CD4-positive, alpha-beta T cell (primary cell): ENCODE measurements at regions not wholly inside any gene's neighbourhood (a gene's known extent, or its start where the extent isn't known, plus 50 kb on each side); places are given as distances from the start of the nearest gene placed in this dataset.

Experiments used
- ATAC-seq: fragments of 200-7000 bp; cut with Tn5 transposase; one replicate; pipeline ENCODE4 v1.10.0; 2022; ENCODE audit warnings: mild to moderate bottlenecking; ENCODE audit not compliant: poor library complexity
- CTCF ChIA-PET: fragments of 350-600 bp; sonication (Branson Sonifier 250); formaldehyde crosslinking; loops from one replicate; lab custom pipeline; 2021; ENCODE audit warnings: antibody characterized with exemption, inconsistent platforms; lab: Charles Lee
- POLR2A ChIA-PET: fragments of 350-600 bp; sonication (Branson Sonifier 250); formaldehyde crosslinking; loops from one replicate; lab custom pipeline; 2021; ENCODE audit warnings: antibody characterized with exemption, inconsistent platforms; lab: Charles Lee
- DNase-seq, 14 experiments: peaks; one replicate each; pipeline ENCODE4 v3.0.0-alpha.2; 2013 to 2020; ENCODE audit warnings: mixed read lengths in 2 of 14
- H3K27ac ChIP-seq, 2 donors: one replicate each; pipeline versions ENCODE4 v1.5.1 to v1.7.0; 2013; ENCODE audit warnings: low read length in 2 of 2, low read depth in 1 of 2, mild to moderate bottlenecking in 1 of 2
- H3K27me3 ChIP-seq, 2 experiments: 1 replicate in 1 of 2; 2 replicates in 1 of 2; pipeline versions ENCODE4 v1.6.1 to v1.7.0; 2013; ENCODE audit warnings: low read length in 2 of 2, control low read depth in 1 of 2, mild to moderate bottlenecking in 1 of 2, moderate library complexity in 1 of 2; ENCODE audit not compliant: insufficient read depth in 2 of 2, control insufficient read depth in 1 of 2
- H3K36me3 ChIP-seq: one replicate; pipeline ENCODE4 v1.6.1; 2013; ENCODE audit warnings: low read length, control low read depth; ENCODE audit not compliant: insufficient read depth
- H3K4me1 ChIP-seq: one replicate; pipeline ENCODE4 v1.6.1; 2013; ENCODE audit warnings: low read length, control low read depth; ENCODE audit not compliant: insufficient read depth
- H3K4me3 ChIP-seq: one replicate; pipeline ENCODE4 v1.5.1; 2013; ENCODE audit warnings: mild to moderate bottlenecking, low read length, moderate library complexity
- H3K9me3 ChIP-seq, 2 experiments: 1 replicate in 1 of 2; 2 replicates in 1 of 2; pipeline versions ENCODE4 v1.6.1 to v1.7.0; 2013; ENCODE audit warnings: low read length in 2 of 2, mild to moderate bottlenecking in 2 of 2, control low read depth in 1 of 2, moderate library complexity in 1 of 2; ENCODE audit not compliant: control insufficient read depth in 1 of 2, insufficient read depth in 1 of 2
- H3K27ac Mint-ChIP-seq: one replicate; pipeline ENCODE4 v1.8.0; 2020; ENCODE audit warnings: mixed read lengths
- H3K27me3 Mint-ChIP-seq: one replicate; pipeline ENCODE4 v1.8.0; 2021; ENCODE audit warnings: mixed read lengths
- H3K36me3 Mint-ChIP-seq: one replicate; pipeline ENCODE4 v1.8.0; 2021; ENCODE audit warnings: low read depth, mixed read lengths
- H3K4me1 Mint-ChIP-seq: one replicate; pipeline ENCODE4 v1.8.0; 2021; ENCODE audit warnings: low read depth, mixed read lengths
- H3K4me3 Mint-ChIP-seq: one replicate; pipeline ENCODE4 v1.8.0; 2020; ENCODE audit warnings: mild to moderate bottlenecking, mixed read lengths
- H3K9me3 Mint-ChIP-seq: one replicate; pipeline ENCODE4 v1.8.0; 2020; ENCODE audit warnings: mixed read lengths
- CTCF ChIP-seq: fragments of 200-600 bp; IDR thresholded peaks from one replicate; pipeline ENCODE4 v1.8.0; 2022; ENCODE audit warnings: antibody characterized with exemption, mild to moderate bottlenecking
- intact Hi-C, 2 experiments: fragments of 100-400 bp; cut with DNase I in 1 of 2; cut with micrococcal nuclease in 1 of 2; formaldehyde crosslinking; loops; one replicate each; pipeline versions ENCODE4 v1.15.1 to v1.9.0; 2023 to 2025; cut with DNase I, micrococcal nuclease

GRCh38 chr2:156132941-156133340, 199.6 kb downstream of the NR4A2 start:
- Histone ChIP-seq H3K4me3 (no peak overlapping the region), H3K27me3 (no peaks in the 10 kb centered on the region), H3K27ac (no peak overlapping the region), H3K9me3 (no peaks in the 10 kb centered on the region), H3K36me3 (no peaks in the 10 kb centered on the region), H3K4me1 (no peaks in the 10 kb centered on the region)
- ChIA-PET POLR2A (no interaction called here), CTCF (interaction anchor here (0.9 kb wide), 1 partner anchor 9 kb away, joined by 3 read pairs; no protein-coding TSS in a partner anchor)
- Mint-ChIP-seq H3K27me3 (peaks cover 13% of the 10 kb centered on the region), H3K27ac (no peak overlapping the region), H3K4me3 (no peak overlapping the region), H3K4me1 (no peaks in the 10 kb centered on the region), H3K36me3 (no peaks in the 10 kb centered on the region), H3K9me3 (no peaks in the 10 kb centered on the region)
- DNase-seq = no peak
- TF ChIP-seq CTCF = no peak
- intact Hi-C loops = no loop called here
- ATAC-seq = no peak

GRCh38 chr2:156132130-156132529, 200.4 kb downstream of the NR4A2 start:
- Histone ChIP-seq H3K4me1 (no peaks in the 10 kb centered on the region), H3K27me3 (no peaks in the 10 kb centered on the region), H3K27ac (no peak overlapping the region), H3K36me3 (no peaks in the 10 kb centered on the region), H3K9me3 (no peaks in the 10 kb centered on the region), H3K4me3 (no peak overlapping the region)
- H3K27ac Mint-ChIP-seq = no peak overlapping the region
- no peaks in the 10 kb centered on the region for H3K36me3 Mint-ChIP-seq
- H3K4me3 Mint-ChIP-seq = no peak overlapping the region
- H3K9me3 Mint-ChIP-seq = no peaks in the 10 kb centered on the region
- DNase-seq (no peak), ATAC-seq (no peak)
- no peaks in the 10 kb centered on the region for H3K4me1 Mint-ChIP-seq
- peaks cover 13% of the 10 kb centered on the region for H3K27me3 Mint-ChIP-seq
- intact Hi-C loops = no loop called here
- ChIA-PET POLR2A (no interaction called here), CTCF (no interaction called here)
- TF ChIP-seq CTCF = no peak

GRCh38 chr2:156129227-156129626, 203.3 kb downstream of the NR4A2 start:
- DNase-seq (no peak), ATAC-seq (no peak)
- TF ChIP-seq CTCF = no peak
- no peak overlapping the region for H3K4me3 ChIP-seq
- Mint-ChIP-seq H3K9me3 (no peaks in the 10 kb centered on the region), H3K27me3 (peaks cover 12% of the 10 kb centered on the region), H3K4me1 (no peaks in the 10 kb centered on the region), H3K36me3 (no peaks in the 10 kb centered on the region), H3K4me3 (no peak overlapping the region), H3K27ac (no peak overlapping the region)
- no peak overlapping the region for H3K27ac ChIP-seq
- no peaks in the 10 kb centered on the region for H3K4me1 ChIP-seq
- ChIA-PET POLR2A (no interaction called here), CTCF (interaction anchor here (0.6 kb wide), 1 partner anchor 9 kb away, joined by 3 read pairs; no protein-coding TSS in a partner anchor)
- H3K36me3 ChIP-seq = no peaks in the 10 kb centered on the region
- intact Hi-C loops = no loop called here
- H3K27me3 ChIP-seq = no peaks in the 10 kb centered on the region
- no peaks in the 10 kb centered on the region for H3K9me3 ChIP-seq
